ENCODE measurements at regions not wholly inside any gene's neighbourhood (a gene's known extent, or its start where the extent isn't known, plus 50 kb on each side); places are given as distances from the start of the nearest gene placed in this dataset.

- TF ChIP-seq RAD21 (IDR thresholded peaks at IDR 0.05; ENCODE audit: low read depth) (no peak), CREB1 (IDR thresholded peaks at IDR 0.05; ENCODE audit: low read depth) (no peak), MAX (IDR thresholded peaks at IDR 0.05) (no peak), TAF1 (IDR thresholded peaks at IDR 0.05; ENCODE audit: low read depth) (no peak), YY1 (IDR thresholded peaks at IDR 0.05; ENCODE audit: low read depth) (no peak), REST (IDR thresholded peaks at IDR 0.05; ENCODE audit: low read depth) (no peak)
Measured at GRCh38 chr1:234912548-234913277, 215.9 kb downstream of the TOMM20 start.
